ENCODE measurements at regions not wholly inside any gene's neighbourhood (a gene's known extent, or its start where the extent isn't known, plus 50 kb on each side); places are given as distances from the start of the nearest gene placed in this dataset.
A peak's percentile ranks its signal among the peaks of the same experiment; 100 is the strongest.

DNA sequence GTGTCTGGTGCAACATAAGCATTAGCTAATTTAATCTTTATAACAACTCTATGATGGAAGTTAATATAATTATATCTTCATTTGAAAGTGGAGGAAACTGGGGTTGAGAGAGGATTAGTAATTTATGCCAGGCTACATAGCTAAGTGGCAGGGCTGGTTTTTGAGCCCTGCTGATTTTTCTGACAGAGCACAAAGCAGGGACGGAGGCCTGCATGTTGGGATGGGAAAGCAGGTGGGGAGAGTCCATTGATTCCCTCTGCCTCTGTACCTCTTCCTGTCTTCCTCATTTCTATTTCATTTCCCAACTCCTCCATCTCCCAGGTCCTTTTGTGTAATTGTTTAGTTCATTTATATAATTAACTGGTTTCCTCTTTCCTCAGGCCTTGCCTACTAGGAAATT is 251.6 kb upstream of the ZPLD1 start:
- no peak for DNase-seq (ENCODE audit: low read depth)

DNA sequence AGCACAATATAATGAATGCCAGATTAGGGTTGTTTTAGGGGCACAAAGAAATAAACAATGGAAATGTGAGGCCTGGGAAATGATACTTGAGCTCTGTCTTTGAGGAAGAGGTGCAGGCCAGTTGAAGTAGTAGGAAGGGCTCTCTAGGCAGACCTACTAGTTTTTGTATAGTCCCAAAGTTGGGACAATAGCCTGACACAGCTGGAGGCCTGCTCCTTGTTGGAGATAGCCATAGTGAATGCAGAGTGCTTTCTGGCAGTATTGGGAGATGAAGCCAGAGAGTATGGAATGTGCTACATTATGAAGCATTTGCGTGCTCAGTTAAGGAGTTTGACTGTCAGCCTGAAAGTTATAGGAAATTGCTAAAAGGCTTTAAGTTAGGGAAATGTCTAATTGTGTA is 251.2 kb upstream of the ZPLD1 start:
- DNase-seq (ENCODE audit: low read depth) = no peak

DNA sequence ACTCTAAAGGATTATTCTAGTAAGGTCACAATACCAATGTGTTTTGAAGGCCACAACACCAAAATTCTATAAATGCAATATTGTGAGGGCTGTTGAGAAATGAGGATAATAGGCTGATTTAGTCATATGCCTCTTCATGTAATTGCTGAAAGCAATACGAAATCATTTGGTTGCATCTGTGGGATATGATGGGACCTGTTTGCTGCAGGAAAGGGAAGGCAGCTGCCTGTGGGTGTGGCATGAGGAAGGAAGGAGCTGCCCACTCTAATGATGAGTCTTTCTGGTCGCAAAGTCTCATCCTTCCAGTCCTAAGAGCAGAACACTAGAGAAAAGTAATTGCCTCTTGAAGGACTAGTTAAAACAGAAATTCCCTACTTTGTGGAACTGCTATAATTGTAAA is 245.3 kb upstream of the ZPLD1 start:
- no peak for DNase-seq (ENCODE audit: low read depth)

DNA sequence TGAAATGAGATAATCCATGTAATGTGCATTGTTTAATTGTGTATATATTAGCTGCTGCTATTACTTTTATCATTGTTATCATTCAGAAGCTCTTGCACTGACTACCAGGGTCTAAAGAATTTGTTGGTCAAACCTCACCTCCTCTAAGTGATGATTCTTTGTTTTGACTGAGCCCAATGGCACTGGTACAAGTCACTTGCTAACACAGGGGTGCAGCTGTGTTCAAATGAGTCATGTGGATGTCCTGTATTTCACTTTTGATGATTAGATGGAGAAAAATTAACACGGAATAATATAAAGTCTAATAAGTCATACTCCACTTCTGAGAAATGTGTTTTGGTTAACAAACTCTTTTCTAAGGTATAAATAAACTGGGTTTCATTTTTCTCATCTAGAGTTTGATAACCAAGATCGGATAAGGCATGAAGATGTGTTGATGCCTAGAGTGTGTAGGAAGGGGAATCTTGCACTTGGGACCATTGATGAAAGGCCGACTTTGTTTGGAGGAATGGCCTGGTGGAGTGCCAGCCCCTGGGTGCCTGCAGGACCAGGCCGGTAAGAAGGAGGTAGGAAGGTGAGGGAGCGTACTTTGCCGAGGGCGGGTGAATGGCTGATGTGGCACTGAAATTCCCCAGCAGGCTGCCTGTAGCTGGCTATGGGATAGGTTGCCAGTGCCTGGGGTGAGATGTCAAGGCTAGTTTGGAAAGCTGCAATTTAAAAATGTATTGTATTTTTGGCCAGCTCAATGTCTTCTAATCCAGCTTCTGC is 244.7 kb upstream of the ZPLD1 start:
- no peak for DNase-seq (ENCODE audit: low read depth)

DNA sequence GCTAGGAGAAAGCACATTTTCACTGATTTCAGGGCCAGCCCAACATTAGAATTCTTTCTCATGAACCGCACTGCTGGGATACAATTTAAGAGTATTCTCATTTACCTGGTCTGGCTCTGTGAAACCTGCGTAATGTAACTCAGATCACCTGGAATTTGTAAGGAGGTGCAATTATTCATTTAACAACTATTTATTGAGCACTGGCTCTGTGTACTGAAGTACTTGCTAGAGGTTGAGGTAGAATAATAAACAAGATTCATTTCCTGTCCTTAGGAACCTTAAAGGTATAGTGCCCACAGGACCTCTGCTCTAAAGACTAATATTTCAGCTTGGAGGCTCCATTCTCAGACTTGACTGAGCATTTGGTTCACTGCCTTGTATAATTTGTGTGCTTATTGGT is 242.2 kb upstream of the ZPLD1 start:
- no peak for DNase-seq (ENCODE audit: low read depth)

DNA sequence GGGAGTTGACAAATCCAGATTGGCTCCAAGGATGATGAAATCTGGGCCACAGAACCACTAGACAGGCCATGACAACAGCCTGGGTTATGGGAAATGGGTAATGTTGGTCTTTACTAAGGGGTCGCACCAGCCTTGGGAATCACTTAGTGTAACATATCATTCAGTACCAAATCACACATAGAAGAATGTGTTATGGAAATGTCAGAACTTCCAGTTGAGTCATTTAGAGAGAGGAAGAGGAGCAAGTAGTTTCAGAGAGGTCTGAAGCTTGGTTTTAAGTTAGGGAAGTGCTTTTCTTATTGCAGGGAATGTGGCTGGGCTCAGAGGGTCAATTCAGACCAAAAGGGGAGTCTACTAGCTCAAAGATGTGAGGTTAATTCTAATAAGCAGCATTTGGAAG is 241.6 kb upstream of the ZPLD1 start:
- DNase-seq (ENCODE audit: low read depth) = no peak

DNA sequence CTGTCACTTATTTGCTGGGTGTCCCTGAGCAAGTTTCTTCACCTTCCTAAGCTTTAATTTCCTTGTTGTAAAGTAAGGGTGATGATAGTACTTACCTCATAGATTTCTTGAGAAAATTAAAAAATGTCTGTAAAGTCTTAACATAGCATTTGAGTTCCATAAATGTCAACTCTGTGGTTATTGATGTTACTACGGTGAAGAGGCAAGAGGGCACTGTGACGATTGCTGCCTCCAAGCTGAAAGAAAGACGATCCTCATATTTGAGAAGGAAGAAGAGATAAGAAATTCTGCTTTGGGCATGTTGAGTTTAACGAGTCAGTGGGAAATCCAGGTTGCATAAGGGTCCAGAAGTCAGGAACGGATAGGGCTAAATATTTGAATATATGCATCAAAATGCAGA is 240.8 kb upstream of the ZPLD1 start:
- no peak for DNase-seq (ENCODE audit: low read depth)

DNA sequence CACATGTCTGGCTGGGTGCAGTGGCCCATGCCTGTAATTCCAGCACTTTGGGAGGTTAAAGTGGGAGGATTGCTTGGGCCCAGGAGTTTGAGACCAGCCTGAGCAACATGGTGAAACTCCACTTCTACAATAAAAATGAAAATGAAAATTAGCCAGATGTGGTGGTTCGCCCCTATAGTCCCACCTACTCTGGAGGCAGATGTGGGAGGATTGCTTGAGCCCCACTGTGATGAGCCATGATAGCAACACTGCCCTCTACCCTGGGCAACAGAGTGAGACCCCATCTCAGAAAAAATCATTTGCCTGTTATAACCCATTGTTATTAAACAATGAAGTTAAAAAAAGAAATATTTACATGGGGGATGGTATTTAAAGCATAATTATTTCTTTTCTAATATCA is 240.1 kb upstream of the ZPLD1 start:
- DNase-seq (ENCODE audit: low read depth) = no peak

DNA sequence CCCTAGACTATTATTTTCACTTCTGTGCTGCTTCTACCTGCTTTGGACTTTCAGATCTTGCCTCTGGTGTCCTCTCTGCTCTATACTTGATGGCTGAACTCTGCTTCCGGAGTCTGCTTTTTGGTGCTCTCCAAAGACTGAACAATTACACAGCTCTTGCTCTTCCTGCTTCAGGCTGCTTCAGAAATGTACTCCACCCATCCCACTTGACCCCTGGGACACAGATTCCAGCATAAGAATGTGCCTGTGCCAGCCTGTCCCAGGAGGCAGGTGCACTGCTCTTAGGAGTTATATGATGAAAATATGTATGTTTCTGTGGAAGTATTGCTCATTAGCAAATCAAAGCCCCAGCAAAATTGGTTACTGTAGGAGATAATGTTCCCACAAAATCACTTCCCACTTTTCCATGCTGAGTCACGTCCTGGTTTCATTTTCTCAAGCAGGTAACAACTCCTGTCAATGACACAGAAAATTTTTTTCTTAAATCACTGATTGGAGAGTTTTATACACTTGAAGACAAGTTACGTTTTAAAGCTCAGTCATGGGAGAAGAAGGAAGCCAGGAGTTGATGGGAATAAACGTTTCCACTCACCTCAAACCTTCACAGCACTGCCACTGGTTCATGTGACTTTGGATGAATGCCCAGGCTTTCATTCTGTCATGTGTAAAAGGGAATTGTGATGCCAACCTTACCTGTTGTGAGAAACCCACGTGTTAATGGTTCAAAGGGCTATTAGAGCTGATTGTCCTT is 239.4 kb upstream of the ZPLD1 start:
- no peak for DNase-seq (ENCODE audit: low read depth)

DNA sequence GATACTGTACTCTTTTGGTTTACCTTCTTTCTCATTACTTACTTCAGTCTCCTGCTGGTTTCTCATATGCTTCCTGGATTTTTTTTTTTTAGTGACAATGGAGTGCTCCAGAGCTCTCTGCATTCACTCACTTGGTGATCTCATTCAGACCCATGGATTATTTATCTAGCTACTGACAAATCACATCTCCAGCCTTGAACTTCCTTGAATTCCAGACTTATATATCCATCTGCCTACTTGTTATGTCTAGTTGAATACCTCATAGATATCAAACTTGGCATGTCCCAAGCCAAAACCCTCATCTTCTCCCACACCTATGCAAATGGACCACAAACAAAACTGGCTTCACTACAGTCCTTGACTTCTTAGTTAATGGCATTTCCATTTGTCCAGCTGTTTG is 234.7 kb upstream of the ZPLD1 start:
- peak; percentile 65 for DNase-seq (ENCODE audit: low read depth)

DNA sequence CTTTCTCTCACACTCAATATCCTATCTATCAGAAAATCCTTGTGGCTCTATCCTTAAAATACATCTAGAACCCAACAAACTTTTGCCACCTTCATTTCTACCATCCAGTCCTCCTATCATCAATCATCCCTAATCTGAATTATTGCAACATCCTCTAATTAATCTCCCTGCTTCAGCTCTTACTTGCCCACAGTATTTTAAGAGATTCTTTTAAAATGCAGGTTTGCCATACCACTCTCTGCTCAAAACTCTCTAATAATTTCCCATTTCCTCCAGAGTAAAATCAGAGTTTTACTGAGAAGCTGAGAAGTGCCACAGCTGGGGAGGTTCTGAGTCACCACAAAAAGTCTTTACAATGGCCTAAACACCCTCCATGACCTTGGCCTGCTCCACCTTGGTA is 234.3 kb upstream of the ZPLD1 start:
- DNase-seq (ENCODE audit: low read depth) = no peak

DNA sequence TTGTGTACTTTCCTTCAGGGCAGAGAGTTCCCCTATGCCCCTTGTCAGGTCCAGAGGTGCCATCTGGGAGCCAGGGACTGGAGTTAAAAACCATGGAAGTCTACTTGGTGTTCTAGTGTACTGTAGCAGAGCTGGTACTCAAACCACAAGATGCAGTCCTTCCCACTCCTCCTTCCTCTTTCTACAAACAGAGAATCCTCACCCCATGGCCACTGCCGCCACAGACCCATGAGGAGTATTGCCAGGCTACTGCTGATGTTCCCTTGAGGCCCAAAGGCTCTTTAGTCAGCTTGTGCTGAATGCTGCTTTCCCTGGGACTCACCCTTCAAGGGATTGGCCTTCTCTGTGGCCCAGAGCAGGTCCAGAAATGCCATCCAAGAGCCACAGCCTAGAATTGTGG is 229.2 kb upstream of the ZPLD1 start:
- DNase-seq (ENCODE audit: low read depth) = no peak

DNA sequence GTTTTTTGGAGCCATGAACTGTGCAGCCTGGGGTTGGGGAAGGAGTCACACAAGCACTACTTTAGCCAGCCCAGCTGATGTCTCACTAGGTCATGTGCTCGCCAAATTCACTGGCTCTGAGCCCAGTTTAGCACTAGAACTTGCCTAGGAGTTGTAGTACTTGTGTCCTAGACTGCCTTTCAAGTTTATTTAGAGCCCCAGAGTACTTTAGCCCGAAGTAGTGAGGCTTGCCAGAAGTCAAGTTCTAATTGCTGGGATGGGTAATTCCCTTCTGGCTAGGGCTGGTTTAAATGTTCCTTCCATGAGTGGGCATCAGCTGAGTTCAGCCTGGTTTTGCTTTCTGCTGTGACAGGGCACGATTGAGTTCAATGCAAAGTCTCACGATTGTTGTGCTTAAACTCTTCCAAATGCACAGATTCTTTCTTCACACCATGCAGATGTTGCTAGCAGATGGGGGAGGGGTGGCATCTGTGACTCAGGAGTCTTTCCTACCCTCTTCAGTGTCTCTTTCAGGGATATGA is 228.2 kb upstream of the ZPLD1 start:
- DNase-seq (ENCODE audit: low read depth) = no peak

DNA sequence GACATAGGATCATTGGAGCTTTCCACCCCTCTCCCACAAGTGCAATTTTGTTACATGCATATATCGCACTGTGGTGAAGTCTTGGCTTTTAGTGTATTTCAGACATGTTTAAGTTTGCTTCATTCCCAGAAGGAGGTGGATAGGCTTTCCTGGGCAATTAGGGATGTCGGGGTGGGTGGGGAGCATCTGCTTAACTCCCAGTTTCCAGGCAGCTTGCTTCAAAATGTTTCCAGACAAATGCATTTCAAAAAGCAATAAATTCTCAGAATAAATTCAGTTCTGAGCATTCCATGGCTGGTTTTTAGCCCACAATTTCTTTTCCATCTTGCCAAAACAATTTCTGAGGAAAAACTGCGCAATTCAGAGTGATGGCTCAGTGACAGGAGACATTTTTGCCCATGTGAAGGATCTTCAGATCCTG is 227.7 kb upstream of the ZPLD1 start:
- DNase-seq (ENCODE audit: low read depth) = no peak

DNA sequence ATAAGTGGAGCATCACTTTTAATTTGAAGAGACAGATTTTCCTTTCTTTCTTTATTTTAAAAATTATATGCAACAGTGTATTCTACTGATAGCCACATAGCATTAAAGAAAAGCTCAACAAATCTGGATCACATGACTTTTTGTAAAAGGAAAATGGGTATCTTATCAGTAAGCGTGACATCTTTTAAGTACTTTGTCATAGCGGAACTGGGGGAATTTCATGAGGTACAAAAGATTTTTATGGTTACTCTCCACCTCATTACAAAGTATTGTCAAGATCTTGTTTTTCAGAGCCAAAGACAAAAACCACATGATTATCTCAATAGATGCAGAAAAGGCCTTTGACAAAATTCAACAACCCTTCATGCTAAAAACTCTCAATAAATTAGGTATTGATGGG is 219.6 kb upstream of the ZPLD1 start:
- no peak for DNase-seq (ENCODE audit: low read depth)

DNA sequence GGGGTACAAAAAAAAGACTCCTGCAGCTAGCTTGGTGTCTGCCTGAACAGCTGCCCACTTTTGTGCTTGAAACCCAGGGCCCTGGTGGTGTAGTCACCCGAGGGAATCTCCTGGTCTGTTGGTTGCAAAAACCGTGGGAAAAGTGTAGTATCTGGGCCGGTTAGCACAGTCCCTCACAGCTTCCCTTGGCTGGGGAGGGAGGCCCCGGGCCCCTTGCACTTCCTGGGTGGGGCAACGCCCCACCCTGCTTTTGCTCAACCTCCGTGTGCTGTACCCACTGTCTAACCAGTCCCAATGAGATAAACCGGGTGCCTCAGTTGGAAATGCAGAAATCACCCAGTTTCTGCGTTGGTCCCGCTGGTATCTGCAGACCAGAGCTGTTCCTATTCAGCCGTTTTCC is 211.7 kb upstream of the ZPLD1 start:
- no peak for DNase-seq (ENCODE audit: low read depth)

DNA sequence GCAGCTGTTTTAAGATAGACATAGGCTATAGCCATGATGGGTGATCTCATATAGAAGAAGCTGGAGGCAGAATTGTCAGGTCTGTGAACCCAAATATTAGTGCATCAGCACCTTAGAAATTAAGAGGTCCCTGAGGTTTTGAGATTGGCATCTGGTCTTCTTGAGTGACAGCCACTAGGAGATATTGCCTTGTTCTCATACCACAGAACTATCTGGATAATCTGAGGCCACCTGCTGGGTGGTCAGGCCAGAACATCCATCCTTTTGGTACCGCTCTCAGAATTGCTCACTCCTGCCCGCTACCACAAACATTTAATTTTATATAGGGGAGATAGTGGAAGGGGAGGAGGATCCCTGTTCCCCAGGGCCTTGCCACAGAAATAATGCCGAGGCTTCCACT is 210.6 kb upstream of the ZPLD1 start:
- DNase-seq (ENCODE audit: low read depth) = no peak

DNA sequence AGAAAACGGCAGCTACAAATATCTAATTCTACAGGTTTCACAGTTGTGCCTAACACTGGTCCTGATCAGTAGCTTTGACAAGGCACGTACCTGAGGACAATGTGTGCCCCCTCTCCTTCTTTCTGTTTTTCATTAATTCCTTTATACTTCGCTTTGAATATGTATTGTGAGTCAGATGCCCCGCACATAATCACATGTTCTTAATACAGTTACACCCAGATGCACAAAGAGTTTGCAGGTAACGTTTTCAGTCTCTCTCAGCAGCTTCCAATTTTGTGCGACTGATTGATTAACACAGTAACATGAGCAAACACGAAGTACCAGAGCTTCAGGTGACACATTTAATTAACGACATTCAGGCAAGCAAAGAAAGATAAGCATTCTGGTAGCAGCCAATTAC is 209.8 kb upstream of the ZPLD1 start:
- DNase-seq (ENCODE audit: low read depth) = no peak

DNA sequence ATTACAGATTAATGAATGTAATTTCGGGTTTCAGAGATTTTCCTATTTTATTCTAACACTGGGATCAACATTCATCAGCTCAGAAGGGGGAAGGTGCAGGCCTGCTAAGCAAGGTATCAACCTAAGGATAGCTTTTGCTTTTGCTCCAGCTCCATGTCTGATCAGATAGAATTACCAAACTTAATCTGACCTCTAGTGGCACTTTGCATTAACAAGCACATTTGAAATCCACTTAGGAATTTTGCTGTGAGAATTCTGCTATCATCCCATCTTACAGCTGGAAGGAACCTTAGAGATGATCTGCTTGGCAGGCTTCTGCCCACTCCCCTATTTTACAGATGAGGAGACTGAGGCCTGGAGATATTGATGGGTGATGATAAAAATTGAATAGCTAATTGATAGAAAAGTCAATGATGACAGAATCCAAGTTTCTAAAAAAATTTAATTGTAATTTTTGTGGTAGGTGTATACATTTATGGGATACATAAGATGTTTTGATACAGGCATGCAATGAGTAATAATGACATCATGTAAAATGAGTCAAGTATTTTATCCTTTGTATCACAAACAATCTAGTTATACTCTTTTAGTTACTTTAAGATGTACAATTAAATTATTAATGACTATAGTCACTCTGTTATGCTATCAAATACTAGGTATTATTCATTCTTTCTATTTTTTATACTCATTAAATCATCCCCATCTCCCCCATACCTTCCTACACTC is 209.2 kb upstream of the ZPLD1 start:
- peak; percentile 59 for DNase-seq (ENCODE audit: low read depth)

DNA sequence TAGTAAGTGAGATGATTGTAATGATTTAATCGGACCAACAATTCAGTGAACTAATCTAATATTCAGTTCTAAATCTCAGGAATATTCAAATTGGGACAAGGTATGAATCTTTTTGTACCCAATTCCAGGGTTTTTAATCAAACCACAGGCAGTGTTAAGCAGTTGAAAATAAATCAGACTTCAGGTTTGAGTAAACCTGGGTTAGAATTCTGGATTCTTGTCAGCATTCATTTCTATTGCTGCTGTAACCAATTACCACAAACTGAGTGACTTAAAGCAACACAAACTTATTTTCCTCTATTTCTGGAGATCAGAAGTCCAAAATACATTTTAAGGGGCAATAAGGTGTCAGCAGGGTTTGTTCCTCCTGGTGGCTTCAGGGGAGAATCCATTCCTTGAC is 208.4 kb upstream of the ZPLD1 start:
- no peak for DNase-seq (ENCODE audit: low read depth)

DNA sequence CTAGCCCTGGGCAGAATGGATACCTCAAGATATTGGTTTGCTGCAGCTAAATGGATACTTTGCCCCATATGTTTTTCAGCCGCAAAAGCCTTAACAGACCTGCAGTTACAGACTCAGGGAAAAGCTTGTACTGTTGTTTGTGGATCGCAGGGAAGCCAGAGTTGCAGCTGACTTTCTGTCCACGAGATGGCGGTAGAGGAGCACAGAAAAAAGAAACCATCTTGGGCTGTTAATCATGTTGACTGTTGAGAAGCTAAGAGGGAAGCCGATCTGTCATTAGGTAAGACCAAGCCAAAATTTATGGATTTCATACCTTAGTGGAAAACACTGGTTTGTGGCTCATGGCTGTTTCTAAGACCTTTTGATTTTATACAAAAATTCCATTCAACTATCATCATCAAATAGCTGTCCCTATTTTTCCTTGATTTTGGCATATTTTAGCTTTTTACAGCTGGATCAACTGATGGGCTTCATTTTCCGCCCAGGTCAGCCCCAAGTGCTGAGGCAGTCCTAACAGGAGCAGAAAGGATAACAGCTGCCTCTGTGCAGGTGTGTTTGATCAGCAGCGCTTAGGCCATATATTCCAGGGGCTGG is 205.7 kb upstream of the ZPLD1 start:
- DNase-seq (ENCODE audit: low read depth) = no peak

DNA sequence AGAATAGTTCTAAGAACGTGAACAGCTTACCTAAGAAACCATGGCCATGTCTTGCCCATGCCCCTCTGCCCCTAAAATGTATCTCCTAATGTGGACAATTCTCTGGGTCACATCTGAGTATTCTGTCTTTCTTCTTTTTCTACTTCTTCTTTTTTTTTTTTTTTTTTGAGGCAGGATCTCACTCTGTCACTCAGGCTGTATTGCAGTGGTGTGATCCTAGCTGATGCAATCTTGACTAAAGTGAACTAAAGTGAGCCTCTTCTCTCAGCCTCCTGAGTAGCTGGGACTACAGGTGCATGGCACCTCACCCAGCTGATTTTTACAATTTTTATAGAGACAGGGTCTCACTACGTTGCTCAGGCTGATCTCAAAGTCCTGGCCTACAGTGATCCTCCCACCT is 204.8 kb upstream of the ZPLD1 start:
- no peak for DNase-seq (ENCODE audit: low read depth)

DNA sequence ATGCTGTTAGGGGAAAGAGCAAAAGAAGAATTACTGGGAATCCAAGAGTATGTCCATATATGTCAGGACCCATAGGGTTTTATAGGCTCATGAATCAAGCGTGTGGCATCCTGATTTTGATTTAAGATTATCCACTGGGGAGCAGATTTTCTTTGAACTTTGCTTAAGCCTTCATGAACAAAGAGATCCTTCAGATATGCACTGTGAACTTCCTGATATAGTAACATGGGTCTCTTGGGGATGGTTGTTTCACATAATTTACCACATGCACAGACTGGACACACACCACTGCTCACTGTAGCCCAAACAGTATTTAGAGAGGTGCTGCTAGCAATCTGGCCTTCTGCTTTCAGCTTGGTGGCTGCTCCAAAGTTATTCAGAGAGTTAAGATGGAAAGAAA is 200.9 kb upstream of the ZPLD1 start:
- no peak for DNase-seq (ENCODE audit: low read depth)
